Kidney (tissue), 13 donors: ENCODE measurements at regions not wholly inside any gene's neighbourhood (a gene's known extent, or its start where the extent isn't known, plus 50 kb on each side); places are given as distances from the start of the nearest gene placed in this dataset.

Experiments used
- DNase-seq, 5 donors: peaks; one replicate each; pipeline ENCODE4 v3.0.0-alpha.2; 2013 to 2020
- FAIRE-seq: peaks from 2 replicates; lab custom pipeline; 2012; peaks lifted over from hg19 to GRCh38; lab: Jason Lieb, UNC
- H3K27ac ChIP-seq, 2 donors: one replicate each; pipeline ENCODE4 v1.7.0; 2013; ENCODE audit warnings: low read depth in 2 of 2, low read length in 2 of 2, inconsistent platforms in 1 of 2
- H3K27me3 ChIP-seq: one replicate; pipeline ENCODE4 v1.7.1; 2013; ENCODE audit warnings: low read length, inconsistent platforms; ENCODE audit not compliant: control insufficient read depth, insufficient read depth
- H3K36me3 ChIP-seq, 3 donors: one replicate each; pipeline versions ENCODE4 v1.7.0 to v1.7.1; 2013; ENCODE audit warnings: low read length in 3 of 3, control low read depth in 1 of 3, inconsistent platforms in 1 of 3; ENCODE audit not compliant: insufficient read depth in 3 of 3, control insufficient read depth in 2 of 3
- H3K4me1 ChIP-seq, 3 donors: one replicate each; pipeline versions ENCODE4 v1.7.0 to v1.7.1; 2013; ENCODE audit warnings: low read length in 3 of 3, inconsistent platforms in 1 of 3, low read depth in 1 of 3; ENCODE audit not compliant: control insufficient read depth in 2 of 3, insufficient read depth in 2 of 3
- H3K4me3 ChIP-seq, 3 donors: one replicate each; pipeline versions ENCODE4 v1.7.0 to v1.8.1; 2013; ENCODE audit warnings: low read length in 3 of 3, control low read depth in 1 of 3, inconsistent platforms in 1 of 3
- H3K9ac ChIP-seq, 3 donors: one replicate each; pipeline versions ENCODE4 v1.7.0 to v1.7.1; 2013; ENCODE audit warnings: low read length in 3 of 3, control low read depth in 1 of 3, inconsistent platforms in 1 of 3
- H3K9me3 ChIP-seq, 3 donors: one replicate each; pipeline versions ENCODE4 v1.7.0 to v1.7.1; 2013; ENCODE audit warnings: low read length in 3 of 3, control low read depth in 1 of 3, inconsistent platforms in 1 of 3; ENCODE audit not compliant: control insufficient read depth in 2 of 3, insufficient read depth in 1 of 3
- CTCF ChIP-seq: IDR thresholded peaks from 3 replicates; pipeline ENCODE4 v1.5.1; 2012; ENCODE audit warnings: mild to moderate bottlenecking, moderate library complexity, borderline replicate concordance; ENCODE audit not compliant: insufficient read depth; ENCODE audit errors: extremely low read depth
- intact Hi-C: fragments of 100-400 bp; cut with DNase I; formaldehyde crosslinking; loops from one replicate; pipeline ENCODE4 v1.11.1; 2022
- donor health status: control.
- donor health status: control.
- donor health status: control.
- donor health status: control.
- donor health status: control.
- donor health status: DM: yes; HTN: yes; CAD: no.
- donor health status: Normal renal cell carcinoma (clear cell type).

GRCh38 chr9:134555094-134555650 lies 86.4 kb upstream of the COL5A1 start:
- TF ChIP-seq CTCF = no peak
- H3K9me3 ChIP-seq = no peaks in the 10 kb centered on the region
- no peak for FAIRE-seq
- H3K27me3 ChIP-seq = no peaks in the 10 kb centered on the region
- no peak overlapping the region for H3K4me3 ChIP-seq
- H3K36me3 ChIP-seq = no peaks in the 10 kb centered on the region
- peaks cover 0 to 6% (median 0%) of the 10 kb centered on the region in 3 donors for H3K4me1 ChIP-seq
- H3K27ac ChIP-seq = no peak overlapping the region
- intact Hi-C loops = no loop called here
- peak in 3 of 5 donors; percentile 34 to 67 (median 37) for DNase-seq
- no peak overlapping the region for H3K9ac ChIP-seq

GRCh38 chr9:134556531-134557068 lies 85.0 kb upstream of the COL5A1 start:
- no peak for FAIRE-seq
- H3K4me3 ChIP-seq = no peak overlapping the region
- DNase-seq = peak in 3 of 5 donors; percentile 41 to 81 (median 64)

GRCh38 chr9:134557331-134557730 lies 84.3 kb upstream of the COL5A1 start:
- DNase-seq (peak in 3 of 5 donors; percentile 6 to 53 (median 15)), FAIRE-seq (no peak)
- Histone ChIP-seq H3K9ac (no peak overlapping the region), H3K4me3 (no peak overlapping the region), H3K27ac (no peak overlapping the region), H3K4me1 (peaks cover 0 to 6% (median 0%) of the 10 kb centered on the region in 3 donors), H3K36me3 (no peaks in the 10 kb centered on the region), H3K9me3 (no peaks in the 10 kb centered on the region), H3K27me3 (no peaks in the 10 kb centered on the region)
- intact Hi-C loops = no loop called here
- TF ChIP-seq CTCF = no peak

More at GRCh38 chr9:134556531-134557068, 85.0 kb upstream of the COL5A1 start:
- intact Hi-C loops = no loop called here
- H3K36me3 ChIP-seq = no peaks in the 10 kb centered on the region
- no peak for TF ChIP-seq CTCF
- no peaks in the 10 kb centered on the region for H3K9me3 ChIP-seq
- H3K27ac ChIP-seq = no peak overlapping the region
- peaks cover 0 to 6% (median 0%) of the 10 kb centered on the region in 3 donors for H3K4me1 ChIP-seq
- H3K27me3 ChIP-seq = no peaks in the 10 kb centered on the region
- no peak overlapping the region for H3K9ac ChIP-seq
